ENCODE measurements at regions not wholly inside any gene's neighbourhood (a gene's known extent, or its start where the extent isn't known, plus 50 kb on each side); places are given as distances from the start of the nearest gene placed in this dataset.

DNA sequence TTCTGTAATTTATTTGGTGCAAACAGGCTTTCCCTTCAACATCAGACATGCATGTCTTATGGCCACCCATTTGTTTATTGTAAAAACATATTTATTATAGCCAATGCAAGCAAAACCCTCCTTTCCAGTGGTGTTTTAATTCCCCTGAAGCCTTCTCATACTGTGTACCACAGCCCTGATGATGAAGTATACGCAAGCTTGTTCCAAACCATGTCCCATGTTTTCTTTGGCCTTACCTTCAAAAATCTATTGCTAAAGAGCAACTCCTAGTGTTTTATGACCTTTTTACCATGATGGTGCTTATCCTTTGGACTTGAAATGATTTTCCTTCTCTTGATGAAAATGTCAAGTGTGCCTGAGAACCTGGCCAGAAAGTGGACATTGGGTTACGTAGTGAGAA, 85.9 kb upstream of the CCDC91 start:
- TF ChIP-seq, protein P1, sequence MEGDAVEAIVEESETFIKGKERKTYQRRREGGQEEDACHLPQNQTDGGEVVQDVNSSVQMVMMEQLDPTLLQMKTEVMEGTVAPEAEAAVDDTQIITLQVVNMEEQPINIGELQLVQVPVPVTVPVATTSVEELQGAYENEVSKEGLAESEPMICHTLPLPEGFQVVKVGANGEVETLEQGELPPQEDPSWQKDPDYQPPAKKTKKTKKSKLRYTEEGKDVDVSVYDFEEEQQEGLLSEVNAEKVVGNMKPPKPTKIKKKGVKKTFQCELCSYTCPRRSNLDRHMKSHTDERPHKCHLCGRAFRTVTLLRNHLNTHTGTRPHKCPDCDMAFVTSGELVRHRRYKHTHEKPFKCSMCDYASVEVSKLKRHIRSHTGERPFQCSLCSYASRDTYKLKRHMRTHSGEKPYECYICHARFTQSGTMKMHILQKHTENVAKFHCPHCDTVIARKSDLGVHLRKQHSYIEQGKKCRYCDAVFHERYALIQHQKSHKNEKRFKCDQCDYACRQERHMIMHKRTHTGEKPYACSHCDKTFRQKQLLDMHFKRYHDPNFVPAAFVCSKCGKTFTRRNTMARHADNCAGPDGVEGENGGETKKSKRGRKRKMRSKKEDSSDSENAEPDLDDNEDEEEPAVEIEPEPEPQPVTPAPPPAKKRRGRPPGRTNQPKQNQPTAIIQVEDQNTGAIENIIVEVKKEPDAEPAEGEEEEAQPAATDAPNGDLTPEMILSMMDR (IDR thresholded peaks at IDR 0.05; ENCODE audit: low read length), result no peak
- TF ChIP-seq EZH2 (optimal IDR thresholded peaks at IDR 0.05; ENCODE audit: low read depth, low read length) (no peak), EZH2phosphoT487 (IDR thresholded peaks at IDR 0.05; ENCODE audit: low read length) (no peak)
